ENCODE measurements at regions not wholly inside any gene's neighbourhood (a gene's known extent, or its start where the extent isn't known, plus 50 kb on each side); places are given as distances from the start of the nearest gene placed in this dataset.
"Not testable (repeated sequence)": the region's sequence is repeated elsewhere in the genome, so short reads cannot be mapped to it uniquely, and the experiment has no call there.

DNA sequence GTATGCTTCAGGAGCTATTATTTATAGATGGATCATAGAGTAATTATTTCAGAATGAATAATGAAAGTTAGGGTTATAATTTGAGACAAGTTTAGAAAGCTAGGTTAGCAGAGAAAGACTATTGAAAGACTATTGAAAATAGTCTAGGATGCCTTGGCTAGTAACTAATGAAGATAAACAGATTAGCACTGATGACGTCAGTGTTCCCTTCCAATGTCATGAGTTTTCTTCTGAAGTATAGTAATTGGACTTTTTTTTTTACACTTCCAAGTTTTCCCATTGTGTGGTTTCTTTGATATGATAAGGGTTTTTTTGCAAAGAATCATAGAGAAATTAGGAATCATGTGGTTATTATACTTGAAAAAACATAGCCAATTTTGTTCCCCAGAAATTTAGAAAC lies 1041.5 kb upstream of the CRIM1 start:
- no peak for DNase-seq (ENCODE audit: low read depth)

GRCh38 chr2:35301369-35301768 lies 1054.2 kb upstream of the CRIM1 start:
- no peak for DNase-seq (ENCODE audit: low read depth)

DNA sequence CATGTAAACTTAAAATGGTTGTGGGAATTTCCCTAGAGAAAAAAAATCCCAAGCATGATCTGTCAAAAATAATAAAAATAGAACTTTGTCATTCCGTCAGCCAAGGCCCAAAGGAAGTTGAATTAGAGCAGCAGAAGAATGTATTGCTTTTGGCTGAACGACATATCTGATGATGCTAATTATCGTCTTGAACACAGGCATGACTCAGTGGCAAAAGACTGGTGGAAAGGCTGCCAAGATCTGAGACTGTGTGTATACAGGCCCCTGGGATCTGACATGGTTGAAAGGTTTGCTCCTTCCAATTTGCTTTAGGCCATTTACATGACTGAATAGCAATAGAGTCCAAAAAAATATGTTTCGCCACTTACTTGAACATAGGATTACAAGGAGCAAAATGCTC lies 1057.1 kb upstream of the CRIM1 start:
- DNase-seq (ENCODE audit: low read depth) = no peak

GRCh38 chr2:35297403-35297802 lies 1058.2 kb upstream of the CRIM1 start:
- DNase-seq (ENCODE audit: low read depth) = no peak

GRCh38 chr2:35294636-35295263 lies 1060.8 kb upstream of the CRIM1 start:
- no peak for DNase-seq (ENCODE audit: low read depth)

- no peak for DNase-seq (ENCODE audit: low read depth)
Measured at GRCh38 chr2:35293261-35293660, 1062.3 kb upstream of the CRIM1 start.

- DNase-seq (ENCODE audit: low read depth) = no peak
Measured at GRCh38 chr2:35292199-35292598, 1063.4 kb upstream of the CRIM1 start.

DNA sequence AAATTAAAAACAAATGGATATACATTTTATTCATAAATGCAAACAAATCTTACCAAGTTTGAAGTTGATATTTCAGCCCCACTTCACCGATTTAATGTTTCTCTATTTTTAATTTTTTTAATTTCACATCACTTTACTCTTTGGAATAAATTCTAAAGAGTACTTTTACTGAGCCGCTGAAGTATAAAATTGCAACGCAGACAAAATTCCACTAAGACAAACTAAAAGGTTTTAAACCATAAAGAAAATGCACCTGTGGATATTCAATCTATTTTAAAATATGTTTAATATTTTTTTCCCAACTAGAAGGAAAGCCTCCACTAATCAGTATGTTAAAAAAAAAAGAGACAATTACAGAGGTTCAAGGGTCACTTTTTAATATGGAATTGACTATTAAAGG lies 1073.9 kb upstream of the CRIM1 start:
- DNase-seq (ENCODE audit: low read depth) = no peak

- no peak for DNase-seq (ENCODE audit: low read depth)
Measured at GRCh38 chr2:35255826-35256225, 1099.8 kb upstream of the CRIM1 start.

GRCh38 chr2:35251156-35251555 lies 1104.4 kb upstream of the CRIM1 start:
- no peak for DNase-seq (ENCODE audit: low read depth)

DNA sequence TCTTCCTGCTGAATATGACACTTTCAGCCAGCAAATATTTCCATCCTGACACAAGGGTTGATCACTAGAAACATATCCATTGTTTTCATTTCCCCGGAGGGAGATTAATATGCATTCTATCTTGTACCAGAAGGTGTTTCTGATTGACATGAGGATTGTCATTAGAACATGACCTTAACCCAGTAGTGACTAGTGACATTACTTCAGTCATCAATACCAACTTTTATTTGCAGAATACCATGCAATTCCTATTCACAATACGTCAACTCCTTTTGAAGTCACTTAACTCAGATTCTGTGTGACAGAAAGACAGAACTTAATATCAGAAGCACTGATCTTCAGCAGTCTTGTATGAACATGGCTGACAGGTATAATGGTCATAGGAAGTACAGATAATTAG lies 1108.9 kb upstream of the CRIM1 start:
- DNase-seq (ENCODE audit: low read depth) = no peak

GRCh38 chr2:35228584-35228983 lies 1127.0 kb upstream of the CRIM1 start:
- DNase-seq (ENCODE audit: low read depth) = no peak

DNA sequence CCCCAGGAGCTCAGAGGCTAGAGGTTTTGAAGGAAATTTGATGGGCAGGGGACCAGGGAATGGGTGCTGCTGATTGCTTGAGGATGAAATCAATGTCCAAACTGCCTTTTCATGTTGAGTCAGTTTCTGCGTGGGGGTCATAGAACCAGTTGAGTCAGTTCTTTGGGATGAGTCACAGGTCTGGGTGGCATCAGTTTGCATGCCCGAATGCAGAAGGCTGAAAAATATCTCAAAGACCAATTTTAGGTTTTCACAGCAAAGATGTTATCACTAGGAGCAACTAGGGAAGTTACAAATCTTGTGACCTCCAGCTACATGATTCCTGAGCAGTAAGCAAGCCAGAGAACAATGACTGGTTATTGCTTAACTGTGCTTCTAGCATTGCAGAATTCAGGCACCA lies 1135.1 kb upstream of the CRIM1 start:
- DNase-seq (ENCODE audit: low read depth) = no peak

GRCh38 chr2:35204881-35205280 lies 1150.7 kb upstream of the CRIM1 start:
- no peak for DNase-seq (ENCODE audit: low read depth)

- no peak for DNase-seq (ENCODE audit: low read depth)
Measured at GRCh38 chr2:35204323-35204722, 1151.3 kb upstream of the CRIM1 start.

DNA sequence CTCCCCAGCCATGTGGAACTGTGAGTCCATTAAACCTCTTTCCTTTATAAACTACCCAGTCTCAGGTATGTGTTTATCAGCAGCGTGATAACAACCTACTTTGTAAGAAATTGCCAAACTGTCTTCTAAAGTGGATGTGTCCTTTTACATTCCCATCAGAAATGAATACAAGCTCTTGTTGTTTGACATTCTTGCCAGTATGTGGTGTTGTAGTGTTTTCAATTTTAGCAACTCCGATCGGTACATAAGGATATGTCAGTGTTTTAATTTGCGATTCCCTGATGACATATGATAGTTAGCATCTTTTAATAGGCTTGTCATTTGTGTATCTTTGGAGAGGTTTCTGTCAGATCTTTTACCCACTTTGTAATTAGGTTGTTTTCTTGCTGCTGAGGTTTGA lies 1156.3 kb upstream of the CRIM1 start:
- DNase-seq (ENCODE audit: low read depth) = no peak

- no peak for DNase-seq (ENCODE audit: low read depth)
Measured at GRCh38 chr2:35185861-35186412, 1169.6 kb upstream of the CRIM1 start.

DNA sequence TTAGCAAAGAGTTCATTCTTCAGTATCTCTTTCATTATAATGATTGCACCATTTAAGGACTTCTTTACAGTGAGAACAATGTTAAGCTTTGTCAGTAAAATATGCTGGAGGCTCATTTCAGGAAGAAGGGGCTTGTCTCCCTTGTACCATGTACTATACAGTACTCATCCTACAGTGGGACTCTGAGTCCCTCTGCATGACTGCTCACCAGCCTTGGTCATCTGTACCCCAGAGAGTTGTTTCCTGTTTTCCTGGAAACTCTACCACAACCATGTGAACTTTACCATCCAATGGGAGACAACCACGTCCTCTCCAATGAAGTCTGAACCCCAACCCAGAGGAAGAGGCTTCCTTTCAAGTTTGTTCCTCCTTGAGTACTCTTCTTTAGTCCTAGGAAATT lies 1171.1 kb upstream of the CRIM1 start:
- no peak for DNase-seq (ENCODE audit: low read depth)

GRCh38 chr2:35176726-35177125 lies 1178.9 kb upstream of the CRIM1 start:
- DNase-seq (ENCODE audit: low read depth) = not testable (repeated sequence)

DNA sequence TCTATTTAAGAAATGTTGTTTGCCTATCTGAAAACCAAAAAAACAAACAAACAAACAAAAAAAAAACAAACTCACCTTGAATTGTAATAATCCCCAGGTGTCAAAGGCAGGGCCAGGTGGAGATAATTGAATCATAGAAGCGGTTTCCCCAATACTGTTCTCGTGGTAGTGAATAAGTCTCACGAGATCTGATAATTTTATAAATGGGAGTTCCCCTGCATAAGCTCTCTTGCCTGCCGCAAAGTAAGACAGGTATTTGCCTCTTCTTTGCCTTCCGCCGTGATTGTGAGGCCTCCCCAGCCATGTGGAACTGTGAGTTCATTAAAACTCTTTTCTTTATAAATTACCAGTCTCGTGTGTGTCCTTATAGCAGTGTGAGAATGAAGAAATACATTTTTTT lies 1180.7 kb upstream of the CRIM1 start:
- no peak for DNase-seq (ENCODE audit: low read depth)

- no peak for DNase-seq (ENCODE audit: low read depth)
Measured at GRCh38 chr2:35172687-35173086, 1182.9 kb upstream of the CRIM1 start.

- no peak for DNase-seq (ENCODE audit: low read depth)
Measured at GRCh38 chr2:35168351-35168750, 1187.2 kb upstream of the CRIM1 start.

GRCh38 chr2:35163948-35164347 lies 1191.6 kb upstream of the CRIM1 start:
- DNase-seq (ENCODE audit: low read depth) = no peak

GRCh38 chr2:35160871-35161270 lies 1194.7 kb upstream of the CRIM1 start:
- DNase-seq (ENCODE audit: low read depth) = no peak

Data from T follicular helper cell (primary cell).